ENCODE measurements at regions not wholly inside any gene's neighbourhood (a gene's known extent, or its start where the extent isn't known, plus 50 kb on each side); places are given as distances from the start of the nearest gene placed in this dataset.

DNA sequence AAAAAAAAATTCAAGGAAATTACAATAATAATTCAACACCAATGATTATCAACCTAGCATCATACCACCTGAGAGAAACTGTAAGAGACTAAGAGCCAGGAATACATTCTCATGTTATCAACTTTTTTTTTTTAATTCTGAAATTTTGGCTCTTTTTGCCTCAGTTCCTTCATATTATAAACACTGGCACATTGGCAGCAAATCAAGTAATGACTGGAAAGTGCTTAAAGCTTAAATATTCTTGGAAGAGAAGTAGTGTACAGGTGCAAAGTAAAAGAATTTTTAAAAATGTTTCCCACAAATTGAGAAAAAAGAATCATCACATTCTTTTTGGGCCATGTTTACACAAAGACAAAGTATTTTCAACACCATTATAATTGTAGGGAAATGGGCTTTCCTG, 296.9 kb upstream of the SOX5 start:
- TF ChIP-seq CTCF (conservative IDR thresholded peaks at IDR 0.05; ENCODE audit: low read depth, low read length): no peak
- TF ChIP-seq, protein P1, sequence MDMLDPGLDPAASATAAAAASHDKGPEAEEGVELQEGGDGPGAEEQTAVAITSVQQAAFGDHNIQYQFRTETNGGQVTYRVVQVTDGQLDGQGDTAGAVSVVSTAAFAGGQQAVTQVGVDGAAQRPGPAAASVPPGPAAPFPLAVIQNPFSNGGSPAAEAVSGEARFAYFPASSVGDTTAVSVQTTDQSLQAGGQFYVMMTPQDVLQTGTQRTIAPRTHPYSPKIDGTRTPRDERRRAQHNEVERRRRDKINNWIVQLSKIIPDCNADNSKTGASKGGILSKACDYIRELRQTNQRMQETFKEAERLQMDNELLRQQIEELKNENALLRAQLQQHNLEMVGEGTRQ (IDR thresholded peaks at IDR 0.05; ENCODE audit: low read depth, low read length): no peak
- no peak for TF ChIP-seq RFX5 (IDR thresholded peaks at IDR 0.05; ENCODE audit: low read depth, low read length)
- TF ChIP-seq POLR2A (IDR thresholded peaks at IDR 0.05; ENCODE audit: low read depth, low read length): no peak
- TF ChIP-seq MXI1 (IDR thresholded peaks at IDR 0.05; ENCODE audit: borderline replicate concordance, low read depth, low read length): no peak
- TF ChIP-seq RAD21 (IDR thresholded peaks at IDR 0.05; ENCODE audit: low read length): no peak
- TF ChIP-seq CEBPB (IDR thresholded peaks at IDR 0.05; ENCODE audit: low read depth, low read length): no peak

Data from IMR-90 (cell line).